HepG2 (cell line): ENCODE measurements at regions not wholly inside any gene's neighbourhood (a gene's known extent, or its start where the extent isn't known, plus 50 kb on each side); places are given as distances from the start of the nearest gene placed in this dataset.
A peak's percentile ranks its signal among the peaks of the same experiment; 100 is the strongest.

Source experiments
- ATAC-seq: fragments of 200-7000 bp; cut with Tn5 transposase; 3 replicates; pipeline ENCODE4 v1.9.1; 2020; ENCODE audit warnings: mild to moderate bottlenecking, moderate library complexity
- BruUV-seq: library from RNA; stranded (reverse); fragments of 400-500 nt; replicated peaks from 2 replicates; lab custom pipeline; 2021; lab: Mats Ljungman, UMichigan
- CTCF ChIA-PET: fragments of 300-600 bp; formaldehyde crosslinking; extraction: SDS; loops from one replicate; lab custom pipeline; 2021; ENCODE audit warnings: low total read pairs, inconsistent platforms, low intra/inter-chr PET ratio; lab: Yijun Ruan, JAX
- POLR2A ChIA-PET: fragments of 350-600 bp; sonication (Branson Sonifier 250); formaldehyde crosslinking; loops from one replicate; lab custom pipeline; 2020; ENCODE audit warnings: antibody characterized with exemption, inconsistent platforms; lab: Yijun Ruan, JAX
- DNase-seq: peaks from one replicate; pipeline ENCODE4 v3.0.0-alpha.2; 2015; ENCODE audit warnings: low spot score
- FAIRE-seq: peaks from 3 replicates; lab custom pipeline; 2011; peaks lifted over from hg19 to GRCh38; lab: Jason Lieb, UNC
- H2AFZ ChIP-seq: one replicate; pipeline ENCODE4 v1.6.1; 2011; ENCODE audit warnings: low read length, inconsistent platforms
- H3K27ac ChIP-seq: fragments of 300-600 bp; 3 replicates; pipeline ENCODE4 v1.8.0; 2011; ENCODE audit warnings: mixed run types, mild to moderate bottlenecking, mixed read lengths, low read length, inconsistent platforms; ENCODE audit not compliant: insufficient read depth; ENCODE audit errors: extremely low read length
- H3K27me3 ChIP-seq, 2 experiments: fragments of 200-600 bp in 1 of 2; 2 replicates in 1 of 2; 3 replicates in 1 of 2; pipeline versions ENCODE4 v1.6.0 to v1.8.0; 2011; ENCODE audit warnings: low read length in 2 of 2, mild to moderate bottlenecking in 2 of 2, moderate library complexity in 2 of 2, inconsistent platforms in 1 of 2; ENCODE audit not compliant: insufficient read depth in 2 of 2, control insufficient read depth in 1 of 2
- H3K36me3 ChIP-seq, 2 experiments: fragments of 200-600 bp in 1 of 2; replicated peaks in 1 of 2; 2 replicates in 1 of 2; 3 replicates in 1 of 2; pipeline versions ENCODE4 v1.5.1 to v1.8.0; 2011; ENCODE audit warnings: low read length in 2 of 2, inconsistent platforms in 1 of 2; ENCODE audit not compliant: insufficient read depth in 2 of 2, control insufficient read depth in 1 of 2
- H3K4me1 ChIP-seq: 2 replicates; pipeline ENCODE4 v1.5.1; 2012; ENCODE audit warnings: low read length, inconsistent platforms; ENCODE audit not compliant: insufficient read depth
- H3K4me2 ChIP-seq: 2 replicates; pipeline ENCODE4 v1.6.0; 2011; ENCODE audit warnings: low read depth, low read length, inconsistent platforms
- H3K4me3 ChIP-seq, 3 experiments: fragments of 200-600 bp in 1 of 3; sonication (generic), shearing (Covaris generic) in 1 of 3; replicated peaks in 1 of 3; 2 replicates each; pipeline ENCODE4 v1.5.1; 2011 to 2016; ENCODE audit warnings: low read length in 3 of 3, inconsistent platforms in 2 of 3, low read depth in 2 of 3, mild to moderate bottlenecking in 2 of 3, control low read depth in 1 of 3, mixed read lengths in 1 of 3; ENCODE audit not compliant: insufficient read depth in 1 of 3
- H3K79me2 ChIP-seq: one replicate; pipeline ENCODE4 v1.6.1; 2011; ENCODE audit warnings: low read length, inconsistent platforms; ENCODE audit not compliant: insufficient read depth
- H3K9ac ChIP-seq: 2 replicates; pipeline ENCODE4 v1.6.0; 2011; ENCODE audit warnings: mild to moderate bottlenecking, low read depth, low read length, inconsistent platforms; ENCODE audit not compliant: insufficient read depth
- H3K9me3 ChIP-seq: 2 replicates; pipeline ENCODE4 v1.5.1; 2012; ENCODE audit warnings: mild to moderate bottlenecking, low read length
- H4K20me1 ChIP-seq: 2 replicates; pipeline ENCODE4 v1.6.0; 2011; ENCODE audit warnings: inconsistent platforms, mild to moderate bottlenecking, low read length, moderate library complexity; ENCODE audit not compliant: insufficient read depth
- SMC3 ChIP-seq: IDR thresholded peaks from 2 replicates; pipeline ENCODE4 v1.6.1; 2011; ENCODE audit warnings: low read length, improper control_type of control experiment
- ZKSCAN1 ChIP-seq: fragments of 150-350 bp; IDR thresholded peaks from 2 replicates; pipeline ENCODE4 v1.6.1; 2014; ENCODE audit warnings: low read length
- ZKSCAN5 ChIP-seq: sonication (generic); formaldehyde crosslinking; IDR thresholded peaks from 2 replicates; pipeline ENCODE4 v1.5.1; 2020; ENCODE audit warnings: mild to moderate bottlenecking, missing genetic modification reagents
- ZMYM3 ChIP-seq: sonication (generic); formaldehyde crosslinking; IDR thresholded peaks from 2 replicates; pipeline ENCODE4 v1.5.1; 2020; ENCODE audit warnings: mild to moderate bottlenecking, missing genetic modification reagents
- ZNF121 ChIP-seq: sonication (generic); formaldehyde crosslinking; IDR thresholded peaks from 2 replicates; pipeline ENCODE4 v1.5.0; 2020; ENCODE audit warnings: mild to moderate bottlenecking, missing genetic modification reagents
- ZNF556 ChIP-seq: sonication (generic); formaldehyde crosslinking; IDR thresholded peaks from 2 replicates; pipeline ENCODE4 v1.4.0; 2020; ENCODE audit warnings: mild to moderate bottlenecking, missing genetic modification reagents, borderline replicate concordance
- WGBS: methylation state at CpG from one replicate; pipeline ENCODE4 v1.1.6; 2017; ENCODE audit warnings: low lambda C conversion rate; 5-methylcytosine and 5-hydroxymethylcytosine counted together
- in situ Hi-C: cut with HindIII; loops from 2 replicates; pipeline ENCODE4 v1.10.0; 2017; ENCODE audit warnings: low pct_unique_long_range_greater_than_20kb; ENCODE audit not compliant: extremely low pct_ligation_motif_present
- intact Hi-C: fragments of 100-400 bp; cut with micrococcal nuclease; formaldehyde crosslinking; loops from one replicate; pipeline ENCODE4 v1.10.0; 2022; ENCODE audit not compliant: unreplicated experiment
- TF ChIP-seq, protein P1 (sequence below): IDR thresholded peaks from 2 replicates; pipeline ENCODE4 v1.6.1; 2012; ENCODE audit warnings: inconsistent platforms
- TF ChIP-seq, protein P2 (sequence below): sonication (generic); formaldehyde crosslinking; IDR thresholded peaks from 2 replicates; pipeline ENCODE4 v1.4.0; 2020; ENCODE audit warnings: missing genetic modification reagents

DNA sequence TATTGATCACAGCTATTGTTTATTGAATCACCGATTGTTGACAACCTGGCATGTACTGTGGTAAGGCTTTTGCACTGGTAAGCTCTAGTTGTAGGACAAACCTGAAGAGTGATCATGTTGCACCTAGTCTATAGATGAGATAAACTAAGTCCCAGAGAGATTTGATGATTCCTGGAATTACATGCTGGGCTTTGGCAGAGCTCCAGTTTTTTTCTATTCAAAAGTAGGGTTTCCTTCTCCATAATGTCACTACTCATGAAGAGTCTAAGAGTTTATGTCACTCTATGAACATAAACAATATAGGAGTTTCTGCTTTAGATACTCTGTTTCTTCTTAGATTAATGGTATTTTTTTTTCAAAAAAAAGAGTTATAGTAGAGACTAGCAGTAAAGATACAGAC, 72.0 kb downstream of the BMP4 start (continued):
- TF ChIP-seq, protein P1, sequence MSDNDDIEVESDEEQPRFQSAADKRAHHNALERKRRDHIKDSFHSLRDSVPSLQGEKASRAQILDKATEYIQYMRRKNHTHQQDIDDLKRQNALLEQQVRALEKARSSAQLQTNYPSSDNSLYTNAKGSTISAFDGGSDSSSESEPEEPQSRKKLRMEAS: no peak
- TF ChIP-seq ZNF556 (no peak), ZKSCAN1 (no peak)

DNA sequence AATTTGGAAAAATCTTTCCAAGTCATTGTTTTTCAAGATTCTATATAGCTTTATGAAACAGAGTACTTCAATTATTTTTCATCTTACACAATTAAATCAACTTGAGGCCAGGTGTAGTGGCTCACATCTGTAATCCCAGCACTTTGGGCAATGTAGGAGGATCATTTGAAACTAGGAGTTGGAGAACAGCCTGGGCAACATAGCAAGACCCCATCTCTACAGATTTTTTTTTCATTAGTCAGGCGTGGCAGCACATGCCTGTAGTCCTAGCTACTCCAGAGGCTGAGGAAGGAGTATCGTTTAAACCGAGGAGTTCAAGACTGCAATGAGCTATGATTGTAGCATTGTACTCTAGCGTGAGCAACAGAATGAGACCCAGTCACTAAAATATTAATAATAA, 72.9 kb downstream of the BMP4 start:
- TF ChIP-seq ZMYM3 (CRISPR knock-in tag) (0 out of 2 replicates have a peak, but pooled peaks have one; percentile 36), ZNF121 (CRISPR knock-in tag) (peak; percentile 94), SMC3 (no peak), ZKSCAN5 (no peak)
- TF ChIP-seq, protein P2, sequence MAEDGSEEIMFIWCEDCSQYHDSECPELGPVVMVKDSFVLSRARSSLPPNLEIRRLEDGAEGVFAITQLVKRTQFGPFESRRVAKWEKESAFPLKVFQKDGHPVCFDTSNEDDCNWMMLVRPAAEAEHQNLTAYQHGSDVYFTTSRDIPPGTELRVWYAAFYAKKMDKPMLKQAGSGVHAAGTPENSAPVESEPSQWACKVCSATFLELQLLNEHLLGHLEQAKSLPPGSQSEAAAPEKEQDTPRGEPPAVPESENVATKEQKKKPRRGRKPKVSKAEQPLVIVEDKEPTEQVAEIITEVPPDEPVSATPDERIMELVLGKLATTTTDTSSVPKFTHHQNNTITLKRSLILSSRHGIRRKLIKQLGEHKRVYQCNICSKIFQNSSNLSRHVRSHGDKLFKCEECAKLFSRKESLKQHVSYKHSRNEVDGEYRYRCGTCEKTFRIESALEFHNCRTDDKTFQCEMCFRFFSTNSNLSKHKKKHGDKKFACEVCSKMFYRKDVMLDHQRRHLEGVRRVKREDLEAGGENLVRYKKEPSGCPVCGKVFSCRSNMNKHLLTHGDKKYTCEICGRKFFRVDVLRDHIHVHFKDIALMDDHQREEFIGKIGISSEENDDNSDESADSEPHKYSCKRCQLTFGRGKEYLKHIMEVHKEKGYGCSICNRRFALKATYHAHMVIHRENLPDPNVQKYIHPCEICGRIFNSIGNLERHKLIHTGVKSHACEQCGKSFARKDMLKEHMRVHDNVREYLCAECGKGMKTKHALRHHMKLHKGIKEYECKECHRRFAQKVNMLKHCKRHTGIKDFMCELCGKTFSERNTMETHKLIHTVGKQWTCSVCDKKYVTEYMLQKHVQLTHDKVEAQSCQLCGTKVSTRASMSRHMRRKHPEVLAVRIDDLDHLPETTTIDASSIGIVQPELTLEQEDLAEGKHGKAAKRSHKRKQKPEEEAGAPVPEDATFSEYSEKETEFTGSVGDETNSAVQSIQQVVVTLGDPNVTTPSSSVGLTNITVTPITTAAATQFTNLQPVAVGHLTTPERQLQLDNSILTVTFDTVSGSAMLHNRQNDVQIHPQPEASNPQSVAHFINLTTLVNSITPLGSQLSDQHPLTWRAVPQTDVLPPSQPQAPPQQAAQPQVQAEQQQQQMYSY (CRISPR knock-in tag): no peak
- intact Hi-C loops: loop anchor here (10.0 kb wide), 1 partner anchor 61 kb away; no protein-coding TSS in a partner anchor
- ATAC-seq (no peak), FAIRE-seq (no peak), DNase-seq (no peak)
- in situ Hi-C loops: no loop called here
- Histone ChIP-seq H3K27ac (no peak overlapping the region), H3K9ac (no peak overlapping the region), H3K36me3 (no peaks in the 10 kb centered on the region), H3K4me2 (no peak overlapping the region), H3K4me1 (peaks cover 87% of the 10 kb centered on the region), H2AFZ (no peak overlapping the region), H3K27me3 (no peaks in the 10 kb centered on the region), H3K9me3 (no peaks in the 10 kb centered on the region), H4K20me1 (no peaks in the 10 kb centered on the region), H3K79me2 (no peaks in the 10 kb centered on the region), H3K4me3 (no peak overlapping the region)
- WGBS: 98% methylated on average over 4 of the region's 4 CpGs
- no TSS peak for BruUV-seq
- ChIA-PET POLR2A (interaction anchor here (1.1 to 1.8 kb wide), 2 partner anchors 72 to 270 kb away, joined by 4 read pairs; no protein-coding TSS in a partner anchor), CTCF (no interaction called here)
